Medulla oblongata (tissue), 1 donor: ENCODE measurements at regions not wholly inside any gene's neighbourhood (a gene's known extent, or its start where the extent isn't known, plus 50 kb on each side); places are given as distances from the start of the nearest gene placed in this dataset.

Experiments used
- DNase-seq: peaks from one replicate; pipeline ENCODE4 v3.0.0-alpha.2; 2015; ENCODE audit errors: extremely low spot score

- DNase-seq, result no peak
Observed at GRCh38 chr7:1377111-1377909, 82.0 kb downstream of the MICALL2 start.

DNA sequence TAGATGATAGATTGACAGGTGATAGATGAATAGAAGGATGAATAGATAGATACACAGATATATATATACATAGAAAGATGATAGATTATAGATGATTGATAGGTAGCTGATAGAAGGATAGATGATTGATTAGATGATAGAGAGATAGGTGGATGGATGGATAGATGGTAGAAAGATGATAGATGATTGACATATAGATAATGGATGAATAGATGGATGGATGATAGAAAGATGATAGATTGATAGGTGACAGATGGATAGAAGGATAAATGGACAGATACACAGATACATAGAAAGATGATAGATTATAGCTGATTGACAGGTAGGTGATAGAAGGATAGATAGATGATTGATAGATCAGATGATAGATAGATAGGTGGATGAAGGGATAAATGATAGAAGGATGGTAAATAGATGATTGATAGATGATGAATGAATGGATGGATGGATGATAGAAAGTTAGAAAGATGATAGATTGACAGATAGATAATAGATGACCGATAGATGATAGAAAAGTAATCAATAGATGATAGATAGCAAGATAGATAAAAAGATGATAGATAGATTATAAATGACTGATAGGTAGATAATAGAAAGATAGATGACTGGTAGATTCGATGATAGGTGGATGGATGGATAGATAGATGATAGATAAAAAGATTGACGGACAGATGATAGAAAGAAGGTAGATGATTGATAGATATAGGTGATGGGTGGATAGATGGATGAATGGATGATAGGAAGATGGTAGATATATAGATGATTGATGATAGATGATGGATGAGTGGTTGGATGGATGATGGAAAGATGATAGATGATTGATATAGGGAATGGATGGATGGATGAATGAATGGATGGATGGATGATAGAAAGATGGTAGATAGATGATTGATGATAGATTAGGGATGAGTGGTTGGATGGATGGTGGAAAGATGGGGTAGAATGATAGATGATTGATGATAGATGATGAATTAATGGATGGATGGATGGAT lies 80.4 kb downstream of the MICALL2 start:
- DNase-seq, result no peak

DNA sequence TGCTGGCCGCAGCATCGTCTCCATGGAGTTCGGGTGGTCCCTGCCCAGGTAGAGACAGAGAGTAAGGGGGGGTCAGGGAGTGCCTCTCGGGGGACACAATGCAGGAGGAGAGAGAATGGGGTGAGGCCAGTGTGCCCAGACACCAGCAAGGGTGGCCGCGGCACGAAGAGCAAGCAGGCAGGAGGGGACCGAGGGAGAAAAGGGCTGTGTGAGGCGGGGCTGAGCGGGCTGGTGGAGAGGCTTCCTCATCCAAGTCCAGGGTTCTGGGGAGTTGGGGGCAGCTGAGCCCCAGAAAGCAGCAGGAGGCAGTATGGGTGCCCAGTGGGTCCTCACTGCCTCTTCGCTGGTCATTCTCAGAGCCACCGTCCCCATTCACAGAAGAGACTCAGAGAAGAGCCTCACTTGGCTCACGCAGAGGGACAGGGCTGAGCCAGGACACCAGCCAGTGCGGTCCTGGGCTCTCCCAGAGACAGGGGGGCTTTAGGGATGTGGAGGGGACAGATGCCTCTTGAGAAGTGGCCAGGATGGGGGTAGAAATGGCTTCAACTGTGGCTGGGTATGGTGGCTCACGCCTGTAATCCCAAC lies 78.9 kb downstream of the MICALL2 start:
- no peak for DNase-seq

DNA sequence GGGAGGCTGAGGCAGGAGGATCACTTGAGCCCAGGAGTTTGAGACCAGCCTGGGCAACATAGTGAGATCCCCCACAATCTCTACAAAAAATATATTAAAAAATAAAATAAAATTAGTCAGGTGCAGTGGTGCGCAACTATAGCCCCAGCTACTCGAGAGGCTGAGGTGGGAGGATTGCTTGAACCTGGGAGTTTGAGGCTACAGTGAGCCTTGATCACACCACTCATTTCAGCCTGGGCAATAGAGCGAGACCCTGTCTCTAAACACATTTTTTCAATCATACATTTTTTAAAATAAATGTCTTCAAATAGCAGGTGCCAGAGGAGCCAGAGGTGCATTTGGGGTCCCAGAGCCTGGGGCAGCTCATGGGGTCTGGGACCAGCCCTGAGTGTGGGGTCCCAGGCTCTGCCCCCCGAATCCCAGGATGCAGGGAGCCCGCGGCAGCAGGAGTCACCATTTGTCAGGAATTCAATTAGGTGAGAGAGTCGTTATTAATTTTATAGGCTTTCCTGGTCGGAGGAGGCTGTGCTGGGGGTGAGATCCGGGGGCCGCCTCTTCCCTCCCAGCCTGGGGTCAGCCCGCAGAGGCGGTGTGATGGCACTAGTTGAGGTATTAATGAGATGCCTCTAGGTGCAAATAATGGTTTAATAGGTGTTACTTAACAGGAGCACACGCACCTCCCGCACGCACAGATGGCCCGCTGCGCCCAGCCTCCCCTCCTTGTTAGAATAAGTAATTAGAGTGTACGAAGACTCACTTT lies 78.3 kb downstream of the MICALL2 start:
- no peak for DNase-seq

GRCh38 chr7:1382553-1383397 lies 76.5 kb downstream of the MICALL2 start:
- no peak for DNase-seq

DNA sequence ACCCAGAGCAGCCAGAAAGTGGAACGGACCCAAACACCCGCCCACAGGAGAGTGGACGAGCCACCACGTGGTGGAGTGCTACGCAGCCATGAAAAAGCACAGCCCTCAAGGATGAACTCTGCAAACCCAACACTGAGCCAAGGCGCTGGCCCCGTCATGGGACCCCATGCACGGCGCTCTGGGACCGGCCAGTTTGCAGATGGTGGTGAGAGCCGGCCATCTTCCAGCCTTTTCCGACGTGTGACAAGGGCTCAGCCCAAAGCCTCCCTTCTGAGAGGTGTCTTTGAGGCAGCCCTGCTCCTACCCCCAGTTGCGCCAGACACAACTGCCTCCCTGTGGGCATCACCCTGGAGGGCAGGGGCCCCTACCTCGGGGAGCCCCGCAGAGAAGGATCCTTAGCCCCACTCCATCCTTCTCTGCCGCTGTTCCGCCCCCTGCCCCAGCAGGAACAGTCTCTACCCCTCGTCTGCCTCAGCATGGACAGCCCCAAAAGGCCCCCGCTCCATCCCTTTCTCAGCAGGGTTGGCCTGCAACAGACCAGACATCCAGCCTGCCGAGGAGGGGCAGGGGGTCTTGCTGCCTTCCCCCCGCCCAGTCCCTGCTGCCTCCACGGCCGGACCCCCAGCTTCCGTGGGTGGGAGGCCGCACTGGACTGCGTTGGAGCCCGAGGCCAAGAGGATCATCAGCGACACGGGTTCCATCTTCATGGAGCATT lies 75.7 kb downstream of the MICALL2 start:
- DNase-seq, result no peak

GRCh38 chr7:1384113-1384415 lies 75.2 kb downstream of the MICALL2 start:
- DNase-seq, result no peak
